Panc1 (cell line): ENCODE measurements at regions not wholly inside any gene's neighbourhood (a gene's known extent, or its start where the extent isn't known, plus 50 kb on each side); places are given as distances from the start of the nearest gene placed in this dataset.

ENCODE experiments used
- ATAC-seq: fragments of 200-7000 bp; cut with Tn5 transposase; 2 replicates; pipeline ENCODE4 v1.9.1; 2020; ENCODE audit warnings: mild to moderate bottlenecking, moderate library complexity
- BruUV-seq: library from RNA; stranded (reverse); fragments of 400-500 nt; replicated peaks from 2 replicates; lab custom pipeline; 2021; lab: Mats Ljungman, UMichigan
- CTCF ChIA-PET: fragments of 300-600 bp; sonication (Branson Sonifier 250); formaldehyde crosslinking; loops from one replicate; lab custom pipeline; 2022; ENCODE audit warnings: antibody characterized with exemption; lab: Charles Lee
- POLR2A ChIA-PET: fragments of 300-600 bp; sonication (Branson Sonifier 250); formaldehyde crosslinking; loops from one replicate; lab custom pipeline; 2022; ENCODE audit warnings: antibody characterized with exemption; lab: Charles Lee
- DNase-seq: peaks from one replicate; pipeline ENCODE4 v3.0.0-alpha.2; 2010; ENCODE audit warnings: low read depth, low spot score
- H3K27ac ChIP-seq: 2 replicates; pipeline ENCODE4 v1.5.1; 2011; ENCODE audit warnings: mild to moderate bottlenecking, low read length, inconsistent platforms
- H3K27me3 ChIP-seq: fragments of 200-500 bp; sonication (Bioruptor generic); 2 replicates; pipeline ENCODE4 v1.6.0; 2014; ENCODE audit warnings: low read length, inconsistent platforms; ENCODE audit not compliant: control insufficient read depth, insufficient read depth
- H3K36me3 ChIP-seq: fragments of 200-500 bp; sonication (Bioruptor generic); 2 replicates; pipeline ENCODE4 v1.5.1; 2014; ENCODE audit warnings: inconsistent platforms, mild to moderate bottlenecking, low read length, moderate library complexity; ENCODE audit not compliant: control insufficient read depth, insufficient read depth
- H3K4me1 ChIP-seq: 2 replicates; pipeline ENCODE4 v1.5.1; 2011; ENCODE audit warnings: inconsistent platforms, mild to moderate bottlenecking, low read length, moderate library complexity; ENCODE audit not compliant: control insufficient read depth, insufficient read depth
- H3K4me3 ChIP-seq, 2 experiments: 2 replicates each; pipeline ENCODE4 v1.5.1; 2011 to 2012; ENCODE audit warnings: low read depth in 2 of 2, low read length in 2 of 2, mild to moderate bottlenecking in 2 of 2, inconsistent platforms in 1 of 2, moderate library complexity in 1 of 2
- H3K9me3 ChIP-seq: fragments of 200-500 bp; sonication (Bioruptor generic); 2 replicates; pipeline ENCODE4 v1.5.1; 2014; ENCODE audit warnings: low read depth, mild to moderate bottlenecking, inconsistent platforms, low read length, moderate library complexity; ENCODE audit not compliant: control insufficient read depth, insufficient read depth
- POLR2AphosphoS5 ChIP-seq: IDR thresholded peaks from 2 replicates; pipeline ENCODE4 v1.6.1; 2012; ENCODE audit warnings: mild to moderate bottlenecking, low read depth, low read length, moderate library complexity
- SIN3A ChIP-seq: IDR thresholded peaks from 2 replicates; pipeline ENCODE4 v1.6.1; 2012; ENCODE audit warnings: low read depth, mild to moderate bottlenecking, low read length, moderate library complexity, borderline replicate concordance; ENCODE audit not compliant: insufficient read depth
- TCF7L2 ChIP-seq: IDR thresholded peaks from 2 replicates; pipeline ENCODE4 v1.6.1; 2011; ENCODE audit warnings: mild to moderate bottlenecking, low read depth, low read length, inconsistent platforms
- in situ Hi-C: cut with HindIII; loops from 2 replicates; pipeline ENCODE4 v1.10.0; 2016; ENCODE audit warnings: low sequenced_read_pairs, low pct_unique_long_range_greater_than_20kb
- intact Hi-C: fragments of 100-400 bp; cut with micrococcal nuclease; formaldehyde crosslinking; loops from one replicate; pipeline ENCODE4 v1.10.0; 2022; ENCODE audit not compliant: unreplicated experiment
- TF ChIP-seq, protein P1 (sequence below), 2 experiments: IDR thresholded peaks; 2 replicates each; pipeline ENCODE4 v1.6.1; 2011 to 2012; ENCODE audit warnings: low read depth in 2 of 2, control low read depth in 1 of 2, low read length in 1 of 2, mild to moderate bottlenecking in 1 of 2, moderate library complexity in 1 of 2; ENCODE audit not compliant: insufficient read depth in 1 of 2
- TF ChIP-seq, protein P2 (sequence below): fragments of 450-650 bp; IDR thresholded peaks from 2 replicates; pipeline ENCODE4 v1.5.1; 2017; ENCODE audit warnings: mild to moderate bottlenecking

DNA sequence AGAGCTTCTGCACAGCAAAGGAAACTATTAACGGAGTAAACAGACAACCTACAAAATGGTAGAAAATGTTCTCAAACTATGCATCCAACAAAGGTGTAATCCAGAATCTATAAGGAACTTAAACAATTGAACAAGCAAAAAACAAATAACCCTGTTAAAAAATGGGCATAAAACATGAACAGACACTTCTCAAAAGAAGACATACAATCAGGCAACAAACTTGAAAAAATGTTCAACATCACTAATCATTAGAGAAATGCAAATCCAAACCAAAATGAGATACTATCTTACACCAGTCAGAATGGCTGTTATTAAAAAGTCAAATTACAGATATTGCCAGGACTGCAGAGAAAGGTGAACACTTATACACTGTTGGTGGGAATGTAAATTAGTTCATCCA lies 309.6 kb upstream of the KLF3 start:
- ChIA-PET POLR2A (no interaction called here), CTCF (no interaction called here)
- intact Hi-C loops (no loop called here), in situ Hi-C loops (no loop called here)
- DNase-seq (no peak), ATAC-seq (no peak)
- Histone ChIP-seq H3K27ac (no peak overlapping the region), H3K4me1 (no peaks in the 10 kb centered on the region), H3K36me3 (no peaks in the 10 kb centered on the region), H3K4me3 (no peak overlapping the region), H3K27me3 (no peaks in the 10 kb centered on the region), H3K9me3 (no peaks in the 10 kb centered on the region)
- BruUV-seq = no TSS peak
- TF ChIP-seq, protein P1, sequence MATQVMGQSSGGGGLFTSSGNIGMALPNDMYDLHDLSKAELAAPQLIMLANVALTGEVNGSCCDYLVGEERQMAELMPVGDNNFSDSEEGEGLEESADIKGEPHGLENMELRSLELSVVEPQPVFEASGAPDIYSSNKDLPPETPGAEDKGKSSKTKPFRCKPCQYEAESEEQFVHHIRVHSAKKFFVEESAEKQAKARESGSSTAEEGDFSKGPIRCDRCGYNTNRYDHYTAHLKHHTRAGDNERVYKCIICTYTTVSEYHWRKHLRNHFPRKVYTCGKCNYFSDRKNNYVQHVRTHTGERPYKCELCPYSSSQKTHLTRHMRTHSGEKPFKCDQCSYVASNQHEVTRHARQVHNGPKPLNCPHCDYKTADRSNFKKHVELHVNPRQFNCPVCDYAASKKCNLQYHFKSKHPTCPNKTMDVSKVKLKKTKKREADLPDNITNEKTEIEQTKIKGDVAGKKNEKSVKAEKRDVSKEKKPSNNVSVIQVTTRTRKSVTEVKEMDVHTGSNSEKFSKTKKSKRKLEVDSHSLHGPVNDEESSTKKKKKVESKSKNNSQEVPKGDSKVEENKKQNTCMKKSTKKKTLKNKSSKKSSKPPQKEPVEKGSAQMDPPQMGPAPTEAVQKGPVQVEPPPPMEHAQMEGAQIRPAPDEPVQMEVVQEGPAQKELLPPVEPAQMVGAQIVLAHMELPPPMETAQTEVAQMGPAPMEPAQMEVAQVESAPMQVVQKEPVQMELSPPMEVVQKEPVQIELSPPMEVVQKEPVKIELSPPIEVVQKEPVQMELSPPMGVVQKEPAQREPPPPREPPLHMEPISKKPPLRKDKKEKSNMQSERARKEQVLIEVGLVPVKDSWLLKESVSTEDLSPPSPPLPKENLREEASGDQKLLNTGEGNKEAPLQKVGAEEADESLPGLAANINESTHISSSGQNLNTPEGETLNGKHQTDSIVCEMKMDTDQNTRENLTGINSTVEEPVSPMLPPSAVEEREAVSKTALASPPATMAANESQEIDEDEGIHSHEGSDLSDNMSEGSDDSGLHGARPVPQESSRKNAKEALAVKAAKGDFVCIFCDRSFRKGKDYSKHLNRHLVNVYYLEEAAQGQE (IDR thresholded peaks at IDR 0.05; ENCODE audit: insufficient read depth in 1 of 2, low read depth in 2 of 2, low read length in 1 of 2) = no peak

DNA sequence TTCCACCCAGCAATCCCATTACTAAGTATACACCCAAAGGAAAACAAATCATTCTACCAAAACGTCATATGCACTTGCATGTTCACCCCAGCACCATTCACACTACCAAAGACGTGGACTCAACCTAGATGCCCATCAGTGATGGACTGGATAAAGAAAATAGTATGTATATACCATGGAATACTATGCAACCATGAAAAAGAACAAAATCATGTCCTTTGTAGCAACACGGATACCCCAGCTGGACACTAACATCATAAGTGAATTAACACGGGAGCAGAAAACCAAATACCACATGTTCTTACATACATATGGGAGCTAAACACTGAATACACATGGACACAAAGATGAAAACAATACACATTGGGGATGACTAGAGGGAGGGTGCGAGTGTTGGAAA lies 309.1 kb upstream of the KLF3 start:
- POLR2A ChIA-PET = no interaction called here
- CTCF ChIA-PET = no interaction called here
- ATAC-seq (no peak), DNase-seq (no peak)
- Histone ChIP-seq H3K4me1 (no peaks in the 10 kb centered on the region), H3K27me3 (no peaks in the 10 kb centered on the region), H3K27ac (no peak overlapping the region), H3K9me3 (no peaks in the 10 kb centered on the region), H3K4me3 (no peak overlapping the region), H3K36me3 (no peaks in the 10 kb centered on the region)
- TF ChIP-seq SIN3A (no peak), POLR2AphosphoS5 (no peak), TCF7L2 (no peak)
- TF ChIP-seq, protein P2, sequence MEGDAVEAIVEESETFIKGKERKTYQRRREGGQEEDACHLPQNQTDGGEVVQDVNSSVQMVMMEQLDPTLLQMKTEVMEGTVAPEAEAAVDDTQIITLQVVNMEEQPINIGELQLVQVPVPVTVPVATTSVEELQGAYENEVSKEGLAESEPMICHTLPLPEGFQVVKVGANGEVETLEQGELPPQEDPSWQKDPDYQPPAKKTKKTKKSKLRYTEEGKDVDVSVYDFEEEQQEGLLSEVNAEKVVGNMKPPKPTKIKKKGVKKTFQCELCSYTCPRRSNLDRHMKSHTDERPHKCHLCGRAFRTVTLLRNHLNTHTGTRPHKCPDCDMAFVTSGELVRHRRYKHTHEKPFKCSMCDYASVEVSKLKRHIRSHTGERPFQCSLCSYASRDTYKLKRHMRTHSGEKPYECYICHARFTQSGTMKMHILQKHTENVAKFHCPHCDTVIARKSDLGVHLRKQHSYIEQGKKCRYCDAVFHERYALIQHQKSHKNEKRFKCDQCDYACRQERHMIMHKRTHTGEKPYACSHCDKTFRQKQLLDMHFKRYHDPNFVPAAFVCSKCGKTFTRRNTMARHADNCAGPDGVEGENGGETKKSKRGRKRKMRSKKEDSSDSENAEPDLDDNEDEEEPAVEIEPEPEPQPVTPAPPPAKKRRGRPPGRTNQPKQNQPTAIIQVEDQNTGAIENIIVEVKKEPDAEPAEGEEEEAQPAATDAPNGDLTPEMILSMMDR = no peak
- TF ChIP-seq, protein P1 (IDR thresholded peaks at IDR 0.05; ENCODE audit: insufficient read depth in 1 of 2, low read depth in 2 of 2, low read length in 1 of 2) = no peak
- intact Hi-C loops = no loop called here
- BruUV-seq = no TSS peak
- in situ Hi-C loops = no loop called here
